ENCODE measurements at regions not wholly inside any gene's neighbourhood (a gene's known extent, or its start where the extent isn't known, plus 50 kb on each side); places are given as distances from the start of the nearest gene placed in this dataset.

DNA sequence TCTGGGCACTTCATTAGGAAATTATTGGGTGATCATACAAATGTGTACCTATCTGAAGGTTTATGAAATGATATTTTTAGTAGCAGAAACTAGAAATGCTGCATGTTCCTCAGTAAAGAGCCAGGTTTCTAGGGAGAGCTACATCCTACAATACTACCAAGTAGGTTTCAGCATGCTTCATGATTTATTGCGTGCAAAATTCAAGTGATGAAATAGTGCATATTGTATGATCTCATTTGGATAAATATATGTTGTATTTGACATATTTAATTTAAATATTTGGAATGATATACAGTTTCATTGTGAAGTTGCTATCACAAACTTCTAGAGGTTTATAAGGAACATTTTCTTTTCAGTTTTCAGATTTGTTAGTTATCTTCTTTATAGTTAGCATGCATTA lies 90.5 kb upstream of the GDF10 start:
- TF ChIP-seq CTCF (IDR thresholded peaks at IDR 0.05) (no peak), EP300 (IDR thresholded peaks at IDR 0.05) (no peak), POLR2AphosphoS5 (IDR thresholded peaks at IDR 0.05) (no peak), POLR2A (IDR thresholded peaks at IDR 0.05) (no peak)

All from sigmoid colon (tissue), 4 donors.